Osteocyte (in vitro differentiated cells): ENCODE measurements at regions not wholly inside any gene's neighbourhood (a gene's known extent, or its start where the extent isn't known, plus 50 kb on each side); places are given as distances from the start of the nearest gene placed in this dataset.

Source experiments
- DNase-seq: peaks from one replicate; pipeline ENCODE4 v3.0.0; 2021; ENCODE audit warnings: mixed read lengths; ENCODE audit not compliant: unreplicated experiment; ENCODE audit errors: extremely low spot score
- H3K27ac Mint-ChIP-seq: one replicate; pipeline ENCODE4 v1.8.0; 2021; ENCODE audit warnings: mild to moderate bottlenecking, mixed read lengths; ENCODE audit not compliant: unreplicated experiment
- H3K27me3 Mint-ChIP-seq: one replicate; pipeline ENCODE4 v1.8.0; 2021; ENCODE audit warnings: mixed read lengths; ENCODE audit not compliant: unreplicated experiment
- H3K36me3 Mint-ChIP-seq: one replicate; pipeline ENCODE4 v1.8.0; 2021; ENCODE audit warnings: mixed read lengths; ENCODE audit not compliant: unreplicated experiment
- H3K4me1 Mint-ChIP-seq: one replicate; pipeline ENCODE4 v1.8.0; 2021; ENCODE audit warnings: mixed read lengths; ENCODE audit not compliant: unreplicated experiment
- H3K4me3 Mint-ChIP-seq: one replicate; pipeline ENCODE4 v1.8.0; 2021; ENCODE audit warnings: mild to moderate bottlenecking, moderate library complexity, mixed read lengths; ENCODE audit not compliant: unreplicated experiment
- H3K9me3 Mint-ChIP-seq: one replicate; pipeline ENCODE4 v1.8.0; 2021; ENCODE audit warnings: mixed read lengths; ENCODE audit not compliant: unreplicated experiment
- TF ChIP-seq, protein P1 (sequence below): fragments of 200-600 bp; sonication (generic); IDR thresholded peaks from 2 replicates; pipeline ENCODE4 v1.5.0; 2021; ENCODE audit warnings: antibody characterized with exemption, mild to moderate bottlenecking, moderate library complexity

DNA sequence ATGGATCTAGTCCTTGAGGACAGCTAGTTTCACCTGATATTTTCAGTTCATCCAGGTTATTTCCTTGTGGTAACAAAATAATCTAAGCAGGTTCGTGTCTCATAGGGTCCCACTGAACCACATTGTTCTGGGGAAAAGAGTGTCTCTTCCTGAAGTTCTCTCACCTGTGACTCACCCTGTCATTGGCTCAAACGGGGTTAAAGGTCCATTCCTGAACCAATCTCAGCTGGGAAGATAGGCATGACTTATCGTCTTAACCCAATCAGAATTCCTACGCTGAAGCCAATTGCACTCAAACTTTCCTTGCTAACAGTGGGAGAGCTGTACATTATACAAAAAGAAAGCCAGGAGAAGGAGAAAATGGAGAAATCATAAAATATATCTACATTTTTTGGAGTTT, 475.8 kb downstream of the TOX3 start:
- Mint-ChIP-seq H3K9me3 (no peaks in the 10 kb centered on the region), H3K27me3 (peaks cover 11% of the 10 kb centered on the region), H3K27ac (no peak overlapping the region), H3K4me3 (no peak overlapping the region), H3K4me1 (peaks cover 14% of the 10 kb centered on the region), H3K36me3 (no peaks in the 10 kb centered on the region)
- TF ChIP-seq, protein P1, sequence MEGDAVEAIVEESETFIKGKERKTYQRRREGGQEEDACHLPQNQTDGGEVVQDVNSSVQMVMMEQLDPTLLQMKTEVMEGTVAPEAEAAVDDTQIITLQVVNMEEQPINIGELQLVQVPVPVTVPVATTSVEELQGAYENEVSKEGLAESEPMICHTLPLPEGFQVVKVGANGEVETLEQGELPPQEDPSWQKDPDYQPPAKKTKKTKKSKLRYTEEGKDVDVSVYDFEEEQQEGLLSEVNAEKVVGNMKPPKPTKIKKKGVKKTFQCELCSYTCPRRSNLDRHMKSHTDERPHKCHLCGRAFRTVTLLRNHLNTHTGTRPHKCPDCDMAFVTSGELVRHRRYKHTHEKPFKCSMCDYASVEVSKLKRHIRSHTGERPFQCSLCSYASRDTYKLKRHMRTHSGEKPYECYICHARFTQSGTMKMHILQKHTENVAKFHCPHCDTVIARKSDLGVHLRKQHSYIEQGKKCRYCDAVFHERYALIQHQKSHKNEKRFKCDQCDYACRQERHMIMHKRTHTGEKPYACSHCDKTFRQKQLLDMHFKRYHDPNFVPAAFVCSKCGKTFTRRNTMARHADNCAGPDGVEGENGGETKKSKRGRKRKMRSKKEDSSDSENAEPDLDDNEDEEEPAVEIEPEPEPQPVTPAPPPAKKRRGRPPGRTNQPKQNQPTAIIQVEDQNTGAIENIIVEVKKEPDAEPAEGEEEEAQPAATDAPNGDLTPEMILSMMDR = no peak
- DNase-seq = no peak

DNA sequence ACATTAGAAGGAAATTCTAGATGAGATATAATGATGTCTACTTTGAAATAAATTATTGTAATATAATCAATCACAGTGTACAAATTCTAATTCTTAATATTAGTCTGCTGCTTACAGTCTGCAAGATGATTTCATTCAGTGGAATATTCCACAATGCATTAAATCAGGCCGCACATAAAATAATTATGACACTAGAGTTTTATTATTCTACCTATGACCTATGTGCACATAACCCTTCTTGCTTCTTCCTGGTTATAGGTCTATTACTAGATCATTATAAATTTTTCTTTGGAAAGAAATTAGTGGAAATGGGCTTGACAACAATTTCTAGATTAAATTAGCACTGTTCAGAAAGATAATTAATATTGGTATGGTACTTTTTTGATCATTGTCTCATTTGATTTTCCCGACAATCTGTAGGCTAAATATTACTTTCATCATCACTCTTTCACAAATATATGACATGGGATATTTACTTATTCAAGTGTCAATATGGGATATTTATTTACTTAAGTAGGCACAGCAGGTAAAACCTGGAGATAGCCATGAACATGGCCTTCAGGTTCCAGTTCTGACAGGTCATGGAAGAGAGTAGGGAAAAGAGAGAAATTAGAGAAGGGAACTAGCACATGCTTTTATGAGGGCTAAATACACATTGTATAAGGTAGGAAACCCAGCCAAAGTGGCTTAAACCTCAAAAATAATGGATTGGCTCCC, 476.4 kb downstream of the TOX3 start:
- TF ChIP-seq, protein P1 = no peak
- Mint-ChIP-seq H3K27me3 (peaks cover 16% of the 10 kb centered on the region), H3K9me3 (peaks cover 4% of the 10 kb centered on the region), H3K4me3 (no peak overlapping the region), H3K36me3 (no peaks in the 10 kb centered on the region), H3K27ac (no peak overlapping the region), H3K4me1 (peaks cover 14% of the 10 kb centered on the region)
- DNase-seq = no peak

DNA sequence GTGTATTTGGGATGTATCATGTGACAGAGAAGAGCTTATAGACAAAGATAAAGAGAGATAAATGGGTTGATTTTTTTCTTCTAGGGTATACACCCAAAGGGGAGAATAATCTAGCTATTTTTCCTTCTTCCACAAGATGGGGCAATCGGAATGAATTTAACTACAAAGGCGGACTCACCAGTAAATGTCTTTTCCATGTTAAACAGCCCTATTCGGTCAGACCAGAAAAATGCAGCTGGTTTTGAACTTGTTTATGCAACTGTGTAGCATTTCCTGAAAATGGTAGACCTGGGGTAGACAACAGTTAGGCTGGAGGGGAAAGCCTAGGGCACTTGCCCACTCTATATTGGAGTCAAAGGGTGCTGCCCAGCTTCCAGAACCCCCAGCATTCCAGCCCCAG, 477.1 kb downstream of the TOX3 start:
- TF ChIP-seq, protein P1 = peak; percentile 71
- DNase-seq = no peak
- Mint-ChIP-seq H3K9me3 (peaks cover 7% of the 10 kb centered on the region), H3K4me3 (no peak overlapping the region), H3K27me3 (peaks cover 19% of the 10 kb centered on the region), H3K36me3 (no peaks in the 10 kb centered on the region), H3K4me1 (peaks cover 14% of the 10 kb centered on the region), H3K27ac (no peak overlapping the region)

DNA sequence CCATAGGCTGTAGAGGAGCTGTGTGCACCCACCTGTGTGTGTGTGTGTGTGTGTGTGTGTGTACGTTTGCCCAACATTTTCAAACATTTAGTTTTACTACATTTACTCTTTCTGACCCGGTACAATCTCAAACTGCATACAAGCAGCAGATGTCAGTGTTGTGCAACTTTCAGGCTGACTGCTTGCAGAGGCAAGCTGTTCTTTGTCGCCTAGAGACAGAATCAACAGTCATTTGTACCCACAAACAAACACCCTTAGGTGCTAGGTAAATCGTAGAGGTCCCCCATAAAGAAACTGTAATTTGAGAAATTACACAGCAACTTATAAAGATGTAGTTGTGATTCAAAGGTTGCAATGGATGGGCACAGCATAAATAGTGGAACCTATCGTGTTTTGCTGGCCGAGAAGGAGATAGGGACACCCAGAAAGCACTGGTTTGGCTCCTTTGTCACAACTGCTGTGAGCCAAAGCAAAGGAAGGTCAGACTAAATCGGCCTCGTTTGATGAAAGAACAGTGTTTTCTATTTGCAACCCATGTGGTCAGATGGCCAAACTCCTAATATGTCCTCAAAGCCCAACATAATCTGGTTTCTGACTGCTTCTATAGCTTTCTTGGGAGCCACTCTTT, 478.4 kb downstream of the TOX3 start:
- peaks cover 14% of the 10 kb centered on the region for H3K4me1 Mint-ChIP-seq
- no peak overlapping the region for H3K27ac Mint-ChIP-seq
- DNase-seq = no peak
- peaks cover 31% of the 10 kb centered on the region for H3K27me3 Mint-ChIP-seq
- H3K4me3 Mint-ChIP-seq = no peak overlapping the region
- TF ChIP-seq, protein P1 = peak; percentile 78
- no peaks in the 10 kb centered on the region for H3K36me3 Mint-ChIP-seq
- peaks cover 7% of the 10 kb centered on the region for H3K9me3 Mint-ChIP-seq

DNA sequence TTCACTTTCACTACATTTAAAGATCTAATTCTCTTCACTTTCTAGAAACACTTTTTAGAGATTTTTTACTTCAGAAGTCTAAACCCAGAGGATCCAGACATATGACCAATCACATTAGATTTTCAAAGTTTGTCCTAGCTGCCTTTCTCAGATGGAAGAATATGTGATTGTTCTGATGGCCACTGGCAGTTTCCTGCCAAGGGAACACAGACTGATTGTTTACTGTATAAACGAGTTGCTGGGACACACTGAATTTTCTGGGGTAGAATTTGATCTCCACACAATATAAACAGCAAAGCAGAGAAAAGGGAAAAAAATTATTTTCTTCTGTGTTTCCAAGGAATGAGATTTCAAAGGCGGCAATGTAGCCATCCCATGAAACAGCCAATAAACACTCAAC, 480.0 kb downstream of the TOX3 start:
- H3K9me3 Mint-ChIP-seq = peaks cover 7% of the 10 kb centered on the region
- peaks cover 11% of the 10 kb centered on the region for H3K4me1 Mint-ChIP-seq
- DNase-seq = no peak
- no peaks in the 10 kb centered on the region for H3K36me3 Mint-ChIP-seq
- TF ChIP-seq, protein P1 = no peak
- H3K27me3 Mint-ChIP-seq = peaks cover 42% of the 10 kb centered on the region
- no peak overlapping the region for H3K4me3 Mint-ChIP-seq
- H3K27ac Mint-ChIP-seq = no peak overlapping the region
